ENCODE measurements at regions not wholly inside any gene's neighbourhood (a gene's known extent, or its start where the extent isn't known, plus 50 kb on each side); places are given as distances from the start of the nearest gene placed in this dataset.

- no peak for FAIRE-seq
- Histone ChIP-seq H3K9me3 (no peaks in the 10 kb centered on the region), H3K4me3 (no peak overlapping the region), H3K27ac (no peak overlapping the region), H3K4me1 (no peaks in the 10 kb centered on the region), H3K4me2 (no peak overlapping the region)
- ChIA-PET CTCF (no interaction called here), POLR2A (no interaction called here)
- no peak for TF ChIP-seq MAFK (IDR thresholded peaks at IDR 0.05; ENCODE audit: partially characterized antibody)
- no peak for TF ChIP-seq SMC3 (IDR thresholded peaks at IDR 0.05)
- no peak for TF ChIP-seq HOXB13 (CRISPR knock-in tag; IDR thresholded peaks at IDR 0.05; ENCODE audit: low read depth)
- no peak for TF ChIP-seq CBX8 (IDR thresholded peaks at IDR 0.05)
- no peak for TF ChIP-seq RAD21 (conservative IDR thresholded peaks at IDR 0.05 in 1 of 2, IDR thresholded peaks at IDR 0.05 in 1 of 2)
- no peak for TF ChIP-seq HDAC2 (IDR thresholded peaks at IDR 0.05)
- no peak for TF ChIP-seq ATOH8 (CRISPR knock-in tag; IDR thresholded peaks at IDR 0.05; ENCODE audit: low read depth)
- TF ChIP-seq JUNB (IDR thresholded peaks at IDR 0.05) = no peak
- TF ChIP-seq, protein P1, sequence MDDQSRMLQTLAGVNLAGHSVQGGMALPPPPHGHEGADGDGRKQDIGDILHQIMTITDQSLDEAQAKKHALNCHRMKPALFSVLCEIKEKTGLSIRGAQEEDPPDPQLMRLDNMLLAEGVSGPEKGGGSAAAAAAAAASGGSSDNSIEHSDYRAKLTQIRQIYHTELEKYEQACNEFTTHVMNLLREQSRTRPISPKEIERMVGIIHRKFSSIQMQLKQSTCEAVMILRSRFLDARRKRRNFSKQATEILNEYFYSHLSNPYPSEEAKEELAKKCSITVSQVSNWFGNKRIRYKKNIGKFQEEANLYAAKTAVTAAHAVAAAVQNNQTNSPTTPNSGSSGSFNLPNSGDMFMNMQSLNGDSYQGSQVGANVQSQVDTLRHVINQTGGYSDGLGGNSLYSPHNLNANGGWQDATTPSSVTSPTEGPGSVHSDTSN (IDR thresholded peaks at IDR 0.05) = no peak
- TF ChIP-seq RARB (CRISPR knock-in tag; IDR thresholded peaks at IDR 0.05) = no peak
- TF ChIP-seq HMGXB4 (CRISPR knock-in tag; IDR thresholded peaks at IDR 0.05; ENCODE audit: borderline replicate concordance) = no peak
- TF ChIP-seq RNF2 (IDR thresholded peaks at IDR 0.05; ENCODE audit: borderline replicate concordance, low read depth) = no peak
- no peak for TF ChIP-seq CEBPB (IDR thresholded peaks at IDR 0.05)
- no peak for TF ChIP-seq RFX5 (IDR thresholded peaks at IDR 0.05)
- no peak for DNase-seq (ENCODE audit: low read depth in 1 of 2, low spot score in 1 of 2)
- ATAC-seq = no peak
Measured at GRCh38 chr18:29960539-29960938, 1082.0 kb downstream of the DSC3 start.

- no peaks in the 10 kb centered on the region for H3K9me3 ChIP-seq
- no peak overlapping the region for H3K27ac ChIP-seq
- no peak overlapping the region for H3K4me3 ChIP-seq
- FAIRE-seq = no peak
- TF ChIP-seq CBX8 (IDR thresholded peaks at IDR 0.05) = no peak
- no peak for TF ChIP-seq ATOH8 (CRISPR knock-in tag; IDR thresholded peaks at IDR 0.05; ENCODE audit: low read depth)
- TF ChIP-seq TP53 (CRISPR knock-in tag; IDR thresholded peaks at IDR 0.05) = no peak
- TF ChIP-seq SREBF2 (IDR thresholded peaks at IDR 0.05) = no peak
- WGBS (ENCODE audit: missing lambda C conversion rate) = 0% methylated on average over 1 of the region's 1 CpG
- CTCF ChIA-PET = no interaction called here
- ATAC-seq = no peak
- H3K4me1 ChIP-seq = no peaks in the 10 kb centered on the region
- DNase-seq (ENCODE audit: low read depth in 1 of 2, low spot score in 1 of 2) = no peak
- POLR2A ChIA-PET = no interaction called here
- H3K4me2 ChIP-seq = no peak overlapping the region
Measured at GRCh38 chr18:29930231-29930630, 1112.3 kb downstream of the DSC3 start.

DNA sequence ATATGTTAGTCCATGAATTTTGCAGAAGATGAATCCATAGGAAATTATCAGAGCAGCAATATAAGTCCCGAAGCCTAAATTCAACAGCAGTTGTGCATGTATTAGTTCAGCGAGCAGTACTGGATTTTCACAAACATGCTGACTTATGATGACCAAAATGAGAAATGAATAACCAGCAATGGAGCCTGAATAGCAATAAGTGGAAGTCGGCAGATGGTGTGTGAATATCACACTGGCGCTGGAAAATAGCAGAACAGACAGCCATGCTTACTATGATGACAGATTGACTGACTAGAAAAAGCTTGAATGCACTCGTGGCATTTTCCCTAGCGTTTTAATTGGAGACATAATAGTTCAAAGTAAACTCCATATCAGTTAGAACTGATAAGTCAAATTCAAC is 1114.5 kb downstream of the DSC3 start:
- Histone ChIP-seq H3K4me3 (no peak overlapping the region), H3K27ac (no peak overlapping the region), H3K4me1 (no peaks in the 10 kb centered on the region), H3K4me2 (no peak overlapping the region), H3K9me3 (no peaks in the 10 kb centered on the region)
- FAIRE-seq (no peak), DNase-seq (ENCODE audit: low read depth in 1 of 2, low spot score in 1 of 2) (no peak), ATAC-seq (no peak)
- WGBS (ENCODE audit: missing lambda C conversion rate) = 2% methylated on average over 6 of the region's 6 CpGs
- ChIA-PET CTCF (no interaction called here), POLR2A (no interaction called here)
- TF ChIP-seq, protein P2, sequence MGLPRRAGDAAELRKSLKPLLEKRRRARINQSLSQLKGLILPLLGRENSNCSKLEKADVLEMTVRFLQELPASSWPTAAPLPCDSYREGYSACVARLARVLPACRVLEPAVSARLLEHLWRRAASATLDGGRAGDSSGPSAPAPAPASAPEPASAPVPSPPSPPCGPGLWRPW (IDR thresholded peaks at IDR 0.05) = no peak
- TF ChIP-seq, protein P3, sequence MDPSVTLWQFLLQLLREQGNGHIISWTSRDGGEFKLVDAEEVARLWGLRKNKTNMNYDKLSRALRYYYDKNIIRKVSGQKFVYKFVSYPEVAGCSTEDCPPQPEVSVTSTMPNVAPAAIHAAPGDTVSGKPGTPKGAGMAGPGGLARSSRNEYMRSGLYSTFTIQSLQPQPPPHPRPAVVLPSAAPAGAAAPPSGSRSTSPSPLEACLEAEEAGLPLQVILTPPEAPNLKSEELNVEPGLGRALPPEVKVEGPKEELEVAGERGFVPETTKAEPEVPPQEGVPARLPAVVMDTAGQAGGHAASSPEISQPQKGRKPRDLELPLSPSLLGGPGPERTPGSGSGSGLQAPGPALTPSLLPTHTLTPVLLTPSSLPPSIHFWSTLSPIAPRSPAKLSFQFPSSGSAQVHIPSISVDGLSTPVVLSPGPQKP (IDR thresholded peaks at IDR 0.05; ENCODE audit: low read depth, low read length) = no peak
